Middle frontal gyrus (tissue), 1 donor: ENCODE measurements at regions not wholly inside any gene's neighbourhood (a gene's known extent, or its start where the extent isn't known, plus 50 kb on each side); places are given as distances from the start of the nearest gene placed in this dataset.

ENCODE experiments used
- DNase-seq: peaks from one replicate; pipeline ENCODE4 v3.0.0-alpha.2; 2015; ENCODE audit warnings: low spot score; ENCODE audit errors: extremely low spot score

- no peak for DNase-seq
Measured at GRCh38 chr4:123455360-123455759, 58.8 kb downstream of the SPRY1 start.

DNA sequence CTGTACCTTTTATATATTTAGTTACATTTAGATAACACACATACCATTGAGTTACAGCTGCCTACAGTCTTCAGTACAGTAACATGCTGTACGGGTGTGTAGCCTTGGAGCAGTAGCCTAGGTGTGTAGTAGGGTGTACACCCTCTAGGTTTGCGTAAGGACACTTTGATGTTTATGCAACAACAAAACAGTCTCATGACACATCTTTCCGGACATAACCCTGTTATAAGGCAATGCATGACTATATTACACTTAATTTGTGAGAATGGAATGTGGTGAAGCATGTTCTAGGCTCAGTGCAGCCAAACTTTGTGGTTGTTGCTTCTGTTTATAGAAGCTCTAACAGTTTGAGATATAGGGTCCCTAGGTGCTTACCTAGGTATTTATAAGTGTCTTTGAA, 65.4 kb downstream of the SPRY1 start:
- no peak for DNase-seq

- no peak for DNase-seq
Measured at GRCh38 chr4:123463869-123464268, 67.3 kb downstream of the SPRY1 start.

- no peak for DNase-seq
Measured at GRCh38 chr4:123465416-123465815, 68.8 kb downstream of the SPRY1 start.

DNA sequence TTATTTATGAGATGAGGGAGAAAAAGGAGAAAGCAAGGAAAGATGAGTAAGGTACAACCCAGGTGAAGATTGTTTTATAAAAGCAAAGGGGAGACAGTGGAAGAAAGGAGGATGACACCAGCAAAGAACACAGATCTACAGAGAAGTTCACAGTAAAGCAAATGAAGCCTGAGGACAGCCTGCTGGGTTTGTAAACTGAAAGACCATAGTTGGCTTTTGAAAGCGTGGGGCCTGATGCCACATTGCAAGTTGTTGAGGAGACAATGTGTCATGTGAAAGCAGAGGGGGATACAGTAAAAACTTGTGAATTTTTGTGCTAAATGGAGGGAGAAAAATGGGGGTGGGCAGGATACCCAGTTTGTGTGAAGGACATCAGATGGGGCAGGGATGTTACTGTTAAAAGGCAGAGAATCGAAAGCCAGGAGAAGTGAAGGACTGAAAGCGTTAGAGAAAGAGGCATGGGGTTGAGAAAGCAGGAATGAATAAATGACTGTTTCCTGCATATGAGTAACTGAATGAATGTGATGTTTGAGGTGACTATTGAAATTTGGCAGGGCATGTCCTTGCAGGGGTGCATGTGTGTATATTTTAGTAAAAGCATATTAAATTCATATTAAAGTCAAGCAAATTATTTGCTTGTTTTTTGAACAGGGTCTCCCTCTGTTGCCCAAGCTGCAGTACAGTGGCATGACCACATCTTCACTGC, 69.6 kb downstream of the SPRY1 start:
- DNase-seq = no peak

DNA sequence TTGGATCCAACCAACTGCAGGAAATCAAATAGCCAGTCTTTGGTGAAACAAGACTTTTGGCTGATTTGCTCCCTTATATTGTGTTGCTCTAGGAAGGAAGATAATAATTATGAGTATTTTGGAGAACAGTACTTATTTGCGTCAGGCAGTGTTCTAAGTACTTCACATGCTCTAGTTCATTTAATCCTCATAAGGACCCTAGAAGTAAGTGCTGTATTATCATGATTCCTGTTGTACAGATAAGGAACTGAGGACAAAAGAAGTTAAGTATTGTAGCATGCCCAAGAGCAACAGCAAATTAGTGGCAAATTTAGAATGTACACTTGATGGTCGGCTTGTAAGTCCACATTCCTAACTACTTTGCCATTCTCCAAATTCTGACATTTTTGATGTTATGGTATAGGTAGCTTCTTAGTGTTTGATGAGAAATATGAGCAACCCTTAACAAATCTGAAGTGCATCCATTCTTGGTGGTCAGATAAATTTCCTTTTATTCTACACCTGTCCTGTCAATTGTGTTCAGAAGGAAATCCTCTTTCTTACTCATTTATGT, 72.0 kb downstream of the SPRY1 start:
- DNase-seq = no peak

GRCh38 chr4:123469245-123469644, 72.7 kb downstream of the SPRY1 start:
- DNase-seq = no peak

DNA sequence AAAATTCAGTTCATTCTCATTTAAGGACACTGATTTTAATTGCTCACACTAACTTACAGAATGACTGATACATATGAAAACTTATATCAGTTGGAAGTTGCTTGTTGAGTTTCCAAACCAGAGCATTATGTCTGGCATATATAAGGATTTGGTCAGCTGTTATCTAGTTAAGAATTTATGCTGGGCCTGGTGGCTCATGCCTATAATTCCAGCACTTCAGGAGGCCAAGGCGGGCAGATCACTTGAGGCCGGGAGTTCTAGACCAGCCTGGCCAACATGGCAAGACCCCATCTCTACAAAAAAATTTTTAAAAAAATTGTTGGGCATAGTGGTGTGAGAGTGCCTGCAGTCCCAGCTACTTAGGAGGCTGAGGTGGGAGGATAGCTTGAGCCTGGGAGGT, 73.1 kb downstream of the SPRY1 start:
- DNase-seq = no peak

DNA sequence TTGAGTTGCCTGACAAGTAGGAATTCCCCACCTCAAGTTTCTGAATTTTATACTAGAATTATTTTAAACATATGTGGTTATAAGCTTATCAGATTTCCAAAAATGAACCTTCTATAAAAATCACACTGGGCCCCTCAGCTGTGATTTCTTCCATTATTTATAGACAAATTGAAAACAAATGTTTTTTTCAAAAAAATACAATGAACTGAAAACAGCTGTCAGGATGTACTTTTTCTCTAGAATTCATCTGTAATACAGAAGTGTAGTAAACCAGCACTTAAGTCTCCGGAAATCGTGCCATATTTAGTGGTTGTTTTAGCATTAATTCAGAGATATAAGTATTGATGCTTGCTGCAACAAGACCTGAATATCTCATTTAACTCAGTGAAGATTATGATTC, 74.0 kb downstream of the SPRY1 start:
- no peak for DNase-seq

GRCh38 chr4:123471655-123472369, 75.2 kb downstream of the SPRY1 start:
- DNase-seq = no peak

DNA sequence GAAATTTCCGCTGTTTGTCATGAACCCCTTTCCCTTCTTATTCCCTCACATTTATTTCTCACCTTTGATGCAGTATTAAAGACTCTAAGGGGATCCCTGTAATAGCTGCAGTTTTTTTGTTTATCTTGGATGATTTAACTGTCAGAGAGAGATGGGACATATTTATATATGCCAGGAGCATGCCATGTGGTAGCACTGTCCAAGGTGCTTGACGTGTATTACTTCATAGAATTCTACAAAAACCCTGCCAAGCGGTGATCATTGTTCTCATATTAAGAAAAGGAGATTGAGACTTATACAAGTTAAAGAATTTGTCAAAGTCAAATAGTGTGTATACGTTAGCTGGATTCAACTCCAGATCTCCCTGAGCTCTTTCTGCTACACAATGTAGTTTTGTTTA, 78.2 kb downstream of the SPRY1 start:
- no peak for DNase-seq

DNA sequence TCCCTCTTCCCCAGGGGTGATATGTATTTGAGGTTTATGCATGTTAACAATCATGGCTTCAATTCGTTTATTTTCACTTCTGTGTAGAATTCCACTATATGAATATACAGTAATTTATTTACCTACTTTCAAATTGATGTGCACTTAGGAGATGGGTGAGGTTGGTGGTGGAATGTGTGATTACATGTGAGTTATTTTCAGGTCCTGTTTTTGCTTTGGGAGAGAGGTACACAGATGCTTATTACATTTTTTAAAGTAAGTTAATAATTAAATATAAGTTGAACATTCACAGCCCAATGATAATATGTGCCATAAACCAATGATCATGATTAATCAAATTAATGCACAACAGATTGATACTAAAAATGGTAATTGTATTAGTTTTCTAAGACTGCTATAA, 79.5 kb downstream of the SPRY1 start:
- DNase-seq = no peak

DNA sequence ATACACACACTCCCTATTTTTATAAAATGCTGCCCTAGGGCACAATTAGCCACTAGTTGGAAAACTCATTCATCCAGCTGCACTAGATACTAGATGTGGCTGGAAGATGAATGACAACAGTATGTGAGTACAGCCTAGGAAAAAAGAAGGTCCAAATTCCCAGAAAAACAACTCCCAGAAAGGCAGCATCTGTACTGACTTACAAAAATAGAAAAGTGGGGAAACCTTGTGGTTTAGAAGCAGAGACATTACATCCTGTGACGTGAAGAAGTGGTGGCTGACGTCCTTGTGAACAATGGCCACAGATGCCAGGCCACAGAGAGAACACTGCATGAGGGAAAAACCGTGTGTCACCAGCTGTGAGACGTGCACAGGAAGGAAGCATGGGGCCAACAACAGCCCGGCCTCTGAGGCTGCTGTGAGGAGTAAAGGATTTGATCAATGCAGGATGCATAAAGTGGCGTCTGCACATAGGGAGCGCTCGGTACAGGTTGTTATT, 81.2 kb downstream of the SPRY1 start:
- no peak for DNase-seq

- no peak for DNase-seq
Measured at GRCh38 chr4:123478859-123479345, 82.3 kb downstream of the SPRY1 start.

- no peak for DNase-seq
Measured at GRCh38 chr4:123479944-123480343, 83.3 kb downstream of the SPRY1 start.

DNA sequence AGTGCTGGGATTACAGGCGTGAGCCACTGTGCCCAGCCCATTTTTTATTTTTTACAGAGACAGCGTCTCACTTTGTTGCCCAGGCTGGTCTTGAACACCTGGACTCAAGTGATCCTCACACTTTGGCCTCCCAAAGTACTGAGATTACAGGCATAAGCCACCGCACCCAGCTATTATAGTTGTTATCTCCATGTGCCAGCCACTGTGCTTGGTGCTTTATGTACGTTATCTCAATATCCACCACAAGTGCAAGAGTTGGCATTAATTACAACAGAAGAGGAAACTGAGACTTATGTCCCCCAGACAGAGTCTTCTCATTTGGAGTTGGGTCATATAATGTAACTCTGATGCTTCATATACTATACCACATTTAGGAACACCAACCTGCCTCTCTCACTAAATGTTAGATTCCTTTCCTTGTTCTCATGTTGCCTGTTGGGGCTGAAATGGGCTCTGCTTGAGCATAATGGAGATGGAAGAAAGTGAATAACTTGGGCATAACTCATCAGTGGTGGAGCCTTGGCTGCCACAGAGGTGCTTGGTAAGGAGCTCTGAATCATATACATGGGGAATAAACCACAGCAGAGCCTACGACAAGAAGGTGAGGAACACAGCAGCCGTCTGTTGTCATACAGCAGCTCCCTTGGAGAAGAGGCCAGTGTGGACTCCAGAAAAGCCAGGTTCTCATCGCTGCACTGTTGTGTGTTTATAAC, 84.3 kb downstream of the SPRY1 start:
- DNase-seq = no peak

DNA sequence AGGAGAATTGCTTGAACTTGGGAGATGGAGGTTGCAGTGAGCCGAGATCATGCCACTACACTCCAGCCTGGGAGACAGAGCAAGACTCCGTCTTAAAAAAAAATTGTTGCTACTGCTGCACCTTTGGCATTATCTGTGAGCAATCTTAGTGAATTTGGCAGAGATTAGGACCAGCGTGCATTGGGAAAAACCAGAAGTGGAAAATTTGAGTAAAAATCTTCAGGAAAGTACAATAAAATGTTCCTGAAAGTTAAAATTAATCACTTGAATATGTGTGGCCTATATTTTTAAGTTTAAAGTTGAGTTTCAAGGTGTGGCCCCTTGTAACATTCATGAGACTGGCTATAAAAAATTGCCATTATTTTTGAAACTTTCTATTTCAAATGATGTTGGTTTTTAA, 85.1 kb downstream of the SPRY1 start:
- no peak for DNase-seq

- no peak for DNase-seq
Measured at GRCh38 chr4:123484291-123484926, 87.8 kb downstream of the SPRY1 start.

DNA sequence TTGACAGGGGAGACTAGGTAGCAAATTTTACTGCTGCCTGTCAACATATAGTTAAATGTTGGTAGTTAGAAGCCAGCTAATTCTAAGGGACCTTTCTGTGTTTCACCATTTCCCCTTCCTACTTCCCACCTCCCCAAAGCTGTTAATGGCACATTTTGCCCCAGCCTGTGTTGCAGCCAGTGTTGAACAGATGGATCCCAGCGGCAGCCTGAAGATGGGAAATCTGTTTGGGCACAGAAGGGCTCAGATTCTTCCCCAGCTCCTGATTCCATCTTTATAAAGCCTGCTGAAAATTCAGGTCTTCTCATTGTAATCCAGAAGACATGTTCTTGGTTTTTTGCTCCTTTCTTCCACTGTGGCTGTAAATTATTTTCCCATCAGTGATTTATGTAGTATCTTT, 89.0 kb downstream of the SPRY1 start:
- no peak for DNase-seq

DNA sequence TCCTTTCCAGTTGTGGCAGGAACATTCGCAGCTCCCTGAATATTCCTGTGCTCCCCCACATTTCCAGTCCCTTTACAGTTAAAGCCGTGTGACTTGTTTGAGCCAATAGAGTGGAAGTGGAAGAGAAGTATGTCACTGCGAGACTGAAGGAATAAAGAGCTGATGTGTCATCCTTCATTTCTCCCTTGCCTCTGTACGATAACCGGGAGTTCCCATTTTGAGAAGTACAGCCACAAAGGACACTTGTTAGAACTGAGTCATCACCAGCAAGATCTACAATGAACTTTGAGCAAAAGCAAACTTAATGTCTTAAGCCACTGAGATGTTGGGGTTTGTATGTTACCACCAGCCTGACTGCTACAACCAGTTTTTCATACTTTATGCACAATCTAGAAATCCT, 92.3 kb downstream of the SPRY1 start:
- no peak for DNase-seq

GRCh38 chr4:123495530-123495929, 98.9 kb downstream of the SPRY1 start:
- no peak for DNase-seq
